HG03565 (cell line): ENCODE measurements at regions not wholly inside any gene's neighbourhood (a gene's known extent, or its start where the extent isn't known, plus 50 kb on each side); places are given as distances from the start of the nearest gene placed in this dataset.
"Not testable (repeated sequence)": the region's sequence is repeated elsewhere in the genome, so short reads cannot be mapped to it uniquely, and the experiment has no call there.

Experiments used
- ATAC-seq: cut with Tn5 transposase; IDR thresholded peaks from one replicate; pipeline ENCODE4 v1.9.1; 2021; ENCODE audit warnings: mild to moderate bottlenecking, moderate library complexity; ENCODE audit not compliant: unreplicated experiment

DNA sequence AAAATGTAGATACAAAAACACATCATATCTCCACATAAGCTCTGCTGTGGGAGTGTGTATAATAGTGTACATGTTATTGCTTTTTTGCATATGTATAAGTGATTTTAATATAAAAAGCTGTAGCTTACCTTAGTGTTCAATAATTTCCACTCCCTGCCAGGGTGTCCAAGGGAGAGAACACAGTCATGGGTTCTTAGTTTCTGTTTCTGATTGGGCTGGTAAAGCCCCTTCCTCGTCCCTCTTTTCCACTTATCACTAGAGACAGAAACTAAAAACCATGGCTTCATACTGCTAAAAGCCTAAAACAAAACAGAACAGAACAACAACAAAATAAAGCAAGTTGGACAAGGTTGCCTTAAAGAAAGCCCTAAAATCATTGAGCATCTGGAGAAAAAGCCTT, 74.4 kb upstream of the S1PR3 start:
- ATAC-seq, result no peak

GRCh38 chr9:88917375-88917774, 73.9 kb upstream of the S1PR3 start:
- no peak for ATAC-seq

GRCh38 chr9:88918537-88918936, 72.7 kb upstream of the S1PR3 start:
- ATAC-seq, result not testable (repeated sequence)

DNA sequence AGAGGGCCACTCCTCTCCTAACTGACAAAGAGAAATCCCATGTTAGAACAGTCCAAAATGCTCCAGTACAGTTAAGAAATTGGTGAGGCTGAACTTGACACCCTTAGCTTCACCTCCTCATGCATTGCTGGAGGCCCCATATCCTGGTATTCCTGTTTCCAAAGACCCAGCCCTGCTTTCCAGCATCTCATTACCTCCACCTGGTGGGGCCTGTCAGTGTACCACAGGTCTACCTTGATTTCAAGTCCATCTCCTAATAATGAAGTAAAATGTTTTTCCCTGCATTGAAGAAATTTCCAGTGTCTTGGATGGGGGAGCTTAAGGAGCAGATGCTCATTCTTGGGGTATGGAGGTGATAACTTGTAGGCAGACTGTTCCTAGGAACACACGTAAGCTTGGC, 70.6 kb upstream of the S1PR3 start:
- ATAC-seq, result no peak

DNA sequence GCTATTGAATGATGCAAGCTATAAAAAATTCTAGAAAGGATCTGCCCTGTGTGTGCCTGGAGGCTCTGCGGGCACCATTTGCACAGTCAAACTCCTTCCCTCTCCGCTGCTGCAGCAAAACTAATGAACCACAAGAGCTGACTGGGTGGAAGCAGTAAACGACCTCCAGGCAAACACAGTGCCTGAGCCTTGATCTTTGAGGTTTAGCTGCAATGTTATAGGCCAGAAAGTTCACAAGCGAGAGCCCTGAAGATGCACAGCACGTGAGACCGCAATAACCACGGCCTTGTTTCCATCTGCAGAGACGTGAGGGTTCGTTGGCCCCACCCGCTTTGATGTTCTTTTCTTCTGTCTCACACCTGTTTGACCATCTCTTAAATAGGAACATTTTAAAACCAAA, 69.2 kb upstream of the S1PR3 start:
- peak; percentile 48 for ATAC-seq

DNA sequence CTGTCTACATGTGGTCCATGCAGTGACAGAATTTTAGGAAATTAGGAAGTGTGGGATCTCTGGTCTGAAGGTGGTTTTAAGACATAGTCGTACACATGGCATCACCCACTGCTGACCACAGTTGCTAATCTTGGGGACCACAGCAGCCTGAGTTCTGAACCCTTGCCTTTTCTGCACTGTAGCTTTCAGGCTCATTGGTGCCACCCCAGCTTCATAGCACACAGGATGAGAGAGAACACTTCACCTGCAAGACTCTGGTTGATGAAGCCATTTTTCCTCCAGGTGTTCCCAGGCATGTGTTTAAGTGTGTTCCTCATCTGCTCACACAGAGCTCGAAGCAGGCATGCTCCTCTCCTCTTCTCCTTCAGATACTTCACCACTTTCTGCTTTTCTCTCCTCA, 68.2 kb upstream of the S1PR3 start:
- no peak for ATAC-seq

DNA sequence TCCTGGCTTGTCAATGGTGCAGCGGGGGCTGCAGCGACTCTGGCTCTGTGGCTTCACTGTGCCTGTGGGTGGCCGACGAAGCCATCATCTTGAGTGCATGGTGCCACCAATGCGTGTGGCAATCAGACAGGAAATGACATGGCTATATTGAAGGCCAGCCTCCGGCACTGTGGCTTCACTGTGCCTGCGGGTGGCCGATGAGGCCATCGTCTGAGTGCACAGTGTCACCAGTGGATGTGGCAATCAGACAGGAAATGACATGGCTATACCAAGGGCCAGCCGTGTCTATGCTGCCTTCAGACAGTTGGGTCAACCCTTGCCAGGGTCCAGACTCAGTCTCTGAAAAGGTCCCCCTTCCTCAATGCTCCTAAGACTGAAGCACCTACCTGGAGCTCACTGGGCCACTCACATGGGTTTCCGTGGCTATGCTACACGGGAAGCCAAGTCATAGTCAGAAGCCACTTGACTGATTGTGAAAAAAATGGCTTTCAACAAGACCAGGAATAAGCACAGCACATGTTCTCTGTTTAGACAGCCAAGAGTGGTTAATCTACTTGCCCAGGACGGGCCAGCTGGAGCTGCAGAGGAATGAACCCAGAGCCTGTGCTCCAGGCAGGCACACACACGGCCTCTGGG, 67.5 kb upstream of the S1PR3 start:
- no peak for ATAC-seq

DNA sequence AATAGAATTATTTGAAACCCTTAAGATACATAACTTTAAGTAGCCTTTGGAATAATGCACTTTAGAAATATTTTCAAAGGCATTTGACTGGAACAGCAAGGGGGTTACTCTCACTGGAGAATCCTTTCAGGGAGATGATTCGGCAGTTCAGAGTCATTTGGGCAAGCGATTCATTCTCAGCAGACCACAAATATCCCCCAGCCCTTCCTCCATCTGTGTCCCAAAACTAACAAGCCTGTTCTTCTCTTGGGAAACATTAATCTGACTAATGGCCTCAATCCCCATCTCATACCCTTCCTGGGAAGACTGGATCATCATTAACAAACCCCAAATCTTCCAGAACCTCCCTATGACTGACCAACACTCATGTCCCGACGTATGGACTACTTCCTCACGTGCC, 65.8 kb upstream of the S1PR3 start:
- ATAC-seq, result no peak

- no peak for ATAC-seq
These were observed 64.3 kb upstream of the S1PR3 start for GRCh38 chr9:88926781-88927505.

GRCh38 chr9:88927510-88927909, 63.8 kb upstream of the S1PR3 start:
- ATAC-seq, result peak; percentile 77

GRCh38 chr9:88930716-88931115, 60.6 kb upstream of the S1PR3 start:
- ATAC-seq, result no peak

DNA sequence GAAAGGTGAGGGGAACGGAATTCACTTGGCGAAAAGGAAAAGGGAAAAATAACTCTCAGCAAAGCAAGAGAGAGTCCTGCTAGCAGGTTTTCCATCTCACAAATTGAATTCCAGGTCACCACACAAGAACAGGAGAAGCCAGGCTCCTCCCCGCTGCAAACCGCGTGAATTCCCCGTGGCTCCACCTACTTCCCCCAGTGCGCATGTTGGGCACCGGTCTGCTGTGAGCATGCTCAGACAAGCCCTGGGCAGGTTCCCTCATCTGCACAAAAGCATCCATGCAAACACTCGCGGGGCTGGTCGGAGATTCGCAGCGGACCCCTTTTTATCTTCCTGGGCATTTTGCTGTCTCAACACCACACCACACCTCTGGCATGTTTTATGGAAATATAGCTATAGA, 58.5 kb upstream of the S1PR3 start:
- ATAC-seq, result no peak

DNA sequence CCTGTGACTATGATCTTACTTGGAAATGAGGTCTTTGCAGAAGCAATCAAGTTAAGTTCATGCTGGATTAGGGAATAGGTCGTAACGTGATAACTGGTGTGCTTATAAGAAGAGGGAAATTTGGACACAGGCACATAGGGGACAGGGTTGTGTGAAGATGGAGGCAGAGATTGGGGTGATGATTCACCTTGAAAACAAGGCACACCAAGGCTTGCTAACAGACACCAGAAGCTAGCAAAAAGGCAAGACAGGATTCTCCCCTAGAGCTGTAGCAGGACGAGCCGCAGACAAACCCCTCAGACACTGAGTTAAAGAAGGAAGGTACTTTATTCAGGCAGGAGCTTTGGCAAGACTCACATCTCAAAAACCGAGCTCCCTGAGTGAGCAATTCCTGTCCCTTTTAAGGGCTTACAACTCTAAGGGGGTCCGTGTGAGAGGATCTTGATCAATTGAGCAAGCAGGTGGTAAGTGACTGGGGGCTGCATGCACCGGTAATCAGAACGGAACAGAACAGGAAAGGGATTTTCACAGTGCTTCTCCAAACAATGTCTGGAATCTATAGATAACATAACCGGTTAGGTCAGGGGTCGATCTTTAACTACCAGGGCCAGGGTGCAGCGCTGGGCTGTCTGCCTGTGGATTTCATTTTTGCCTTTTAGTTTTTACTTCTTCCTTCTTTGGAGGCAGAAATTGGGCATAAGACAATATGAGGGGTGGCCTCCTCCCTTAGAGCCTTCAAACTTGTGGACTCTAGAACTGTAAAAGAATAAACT, 57.5 kb upstream of the S1PR3 start:
- no peak for ATAC-seq

DNA sequence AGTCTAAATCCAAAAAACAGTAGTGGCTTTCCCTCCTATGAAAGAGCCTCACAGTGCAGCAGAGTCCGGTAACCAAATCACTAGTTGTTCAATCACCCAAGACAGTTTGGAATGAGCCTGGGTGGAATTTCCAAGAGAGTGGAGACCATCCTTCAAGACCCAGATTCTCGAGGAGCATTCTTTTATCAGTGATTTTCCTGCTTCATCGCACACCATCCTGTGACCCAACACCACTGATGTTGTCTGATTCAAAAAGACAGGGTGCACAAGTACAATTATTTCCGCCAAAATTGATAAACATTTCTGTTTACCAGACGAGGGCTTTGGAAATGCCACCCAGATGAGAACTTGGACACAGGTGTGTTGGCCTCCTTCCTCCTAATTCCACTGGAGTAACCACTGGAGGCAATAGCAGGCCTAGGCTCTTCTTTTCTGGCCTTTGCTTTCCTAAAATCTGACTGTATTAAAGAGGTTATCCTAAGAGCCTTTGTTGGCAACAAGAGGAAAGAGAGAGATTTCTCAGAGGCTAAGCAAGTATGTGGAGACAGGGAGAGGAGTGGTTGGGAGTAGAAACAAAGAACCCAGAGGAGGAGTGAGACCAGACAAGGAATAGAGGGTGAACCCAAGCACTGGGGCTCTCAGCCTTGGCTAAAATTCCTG, 56.3 kb upstream of the S1PR3 start:
- ATAC-seq, result no peak

GRCh38 chr9:88936132-88936531, 55.1 kb upstream of the S1PR3 start:
- ATAC-seq, result no peak

DNA sequence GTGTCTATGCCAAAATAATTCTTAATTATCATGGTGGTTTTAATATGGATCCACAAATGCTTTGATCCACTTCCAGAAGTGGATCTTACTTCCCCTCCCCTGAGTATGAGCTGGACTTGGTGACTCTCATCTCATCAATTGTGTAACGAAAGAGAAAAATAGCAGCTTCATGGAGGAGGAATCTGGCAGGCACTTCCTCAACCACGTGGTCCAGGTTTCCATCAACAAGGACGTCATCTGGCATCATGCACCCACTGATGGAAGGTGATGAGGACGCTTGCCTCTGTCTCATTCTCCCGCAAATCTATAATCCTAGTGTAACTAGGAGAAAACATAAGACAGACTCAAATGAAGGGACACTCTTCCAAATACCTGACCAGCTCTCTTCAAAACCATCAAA, 54.6 kb upstream of the S1PR3 start:
- ATAC-seq, result no peak

DNA sequence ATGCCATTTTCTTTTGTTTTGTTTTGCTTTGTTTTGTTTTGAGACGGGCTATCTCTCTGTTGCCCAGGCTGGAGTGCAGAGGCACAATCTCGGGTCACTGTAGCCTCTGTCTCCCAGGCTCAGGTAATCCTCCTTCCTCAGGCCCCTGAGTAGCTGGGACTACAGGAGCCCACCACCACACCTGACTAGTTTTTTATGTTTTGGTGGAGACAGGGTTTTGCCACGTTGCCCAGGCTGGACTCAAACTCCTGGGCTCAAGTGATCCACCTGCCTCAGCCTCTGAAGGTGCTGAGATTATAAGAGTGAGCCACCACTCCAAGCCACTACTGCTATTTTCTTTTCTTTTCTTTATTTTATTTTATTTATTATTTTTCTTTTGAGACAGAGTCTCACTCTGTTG, 54.0 kb upstream of the S1PR3 start:
- no peak for ATAC-seq

DNA sequence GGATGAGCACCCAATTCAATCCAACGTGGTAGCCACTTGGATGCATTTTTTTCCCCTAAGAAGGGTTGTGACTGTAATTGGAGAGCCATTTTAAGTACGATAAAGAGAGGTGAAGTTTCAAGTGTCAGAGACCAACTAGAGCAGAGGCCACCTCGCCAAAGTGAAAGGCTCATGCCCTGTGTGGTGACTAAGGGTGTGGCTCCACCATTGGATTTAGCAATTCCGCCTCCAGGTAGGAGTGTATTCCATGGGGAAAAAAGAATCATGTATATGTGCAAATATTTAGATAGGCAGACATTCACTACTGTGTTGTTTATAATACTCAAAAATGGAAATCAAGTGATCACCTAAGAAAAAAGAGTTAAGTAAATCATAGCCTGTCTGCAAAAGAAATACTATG, 53.1 kb upstream of the S1PR3 start:
- no peak for ATAC-seq
